Liver (tissue), 8 donors: ENCODE measurements at regions not wholly inside any gene's neighbourhood (a gene's known extent, or its start where the extent isn't known, plus 50 kb on each side); places are given as distances from the start of the nearest gene placed in this dataset.

ENCODE experiments used
- DNase-seq: peaks from one replicate; pipeline ENCODE4 v3.0.0-alpha.2; 2017; ENCODE audit warnings: low spot score
- H3K27ac ChIP-seq, 2 donors: one replicate each; pipeline ENCODE4 v1.7.0; 2013; ENCODE audit warnings: inconsistent platforms in 2 of 2, low read length in 2 of 2, control low read depth in 1 of 2, low read depth in 1 of 2, mild to moderate bottlenecking in 1 of 2
- H3K27me3 ChIP-seq, 4 donors: one replicate each; pipeline versions ENCODE4 v1.6.1 to v1.7.0; 2013; ENCODE audit warnings: low read length in 3 of 4, inconsistent platforms in 1 of 4, mild to moderate bottlenecking in 1 of 4, moderate library complexity in 1 of 4; ENCODE audit not compliant: control insufficient read depth in 4 of 4, insufficient read depth in 4 of 4
- H3K36me3 ChIP-seq, 4 donors: one replicate each; pipeline versions ENCODE4 v1.6.1 to v1.7.0; 2013; ENCODE audit warnings: low read length in 3 of 4, mild to moderate bottlenecking in 3 of 4, low read depth in 1 of 4, moderate library complexity in 1 of 4; ENCODE audit not compliant: control insufficient read depth in 4 of 4, insufficient read depth in 3 of 4
- H3K4me1 ChIP-seq, 4 donors: one replicate each; pipeline versions ENCODE4 v1.6.1 to v1.7.0; 2013; ENCODE audit warnings: low read length in 3 of 4, mild to moderate bottlenecking in 3 of 4, moderate library complexity in 1 of 4; ENCODE audit not compliant: control insufficient read depth in 4 of 4, insufficient read depth in 4 of 4
- H3K4me3 ChIP-seq, 3 donors: one replicate each; pipeline versions ENCODE4 v1.6.1 to v1.7.0; 2013; ENCODE audit warnings: low read length in 3 of 3, control low read depth in 1 of 3, low read depth in 1 of 3, mild to moderate bottlenecking in 1 of 3
- H3K9ac ChIP-seq, 2 donors: one replicate each; pipeline ENCODE4 v1.7.0; 2013; ENCODE audit warnings: low read length in 2 of 2, mild to moderate bottlenecking in 2 of 2, moderate library complexity in 2 of 2, control low read depth in 1 of 2, low read depth in 1 of 2
- H3K9me3 ChIP-seq, 4 donors: one replicate each; pipeline versions ENCODE4 v1.6.1 to v1.7.0; 2013; ENCODE audit warnings: low read length in 3 of 4; ENCODE audit not compliant: control insufficient read depth in 4 of 4
- ATF3 ChIP-seq: IDR thresholded peaks from 2 replicates; pipeline ENCODE4 v1.6.1; 2016; ENCODE audit warnings: antibody characterized with exemption
- CTCF ChIP-seq: fragments of 150-350 bp; IDR thresholded peaks from 2 replicates; pipeline ENCODE4 v1.5.1; 2017; ENCODE audit warnings: improper control_type of control experiment, low read depth, low read length; ENCODE audit not compliant: missing input control
- EGR1 ChIP-seq, 2 donors: IDR thresholded peaks; 2 replicates each; pipeline ENCODE4 v1.6.1; 2016 to 2018; ENCODE audit warnings: antibody characterized with exemption in 2 of 2, low read depth in 2 of 2
- FOXA1 ChIP-seq: IDR thresholded peaks from 2 replicates; pipeline ENCODE4 v1.6.1; 2016; ENCODE audit warnings: antibody characterized with exemption
- FOXA2 ChIP-seq: IDR thresholded peaks from 2 replicates; pipeline ENCODE4 v1.6.1; 2016; ENCODE audit warnings: antibody characterized with exemption
- GABPA ChIP-seq, 2 donors: IDR thresholded peaks in 1 of 2; conservative IDR thresholded peaks in 1 of 2; 2 replicates each; pipeline ENCODE4 v1.6.1; 2016; ENCODE audit warnings: antibody characterized with exemption in 2 of 2, mild to moderate bottlenecking in 1 of 2, moderate library complexity in 1 of 2
- HNF4A ChIP-seq, 2 donors: conservative IDR thresholded peaks; 2 replicates each; pipeline ENCODE4 v1.6.1; 2016; ENCODE audit warnings: antibody characterized with exemption in 2 of 2, mild to moderate bottlenecking in 2 of 2
- HNF4G ChIP-seq: IDR thresholded peaks from 2 replicates; pipeline ENCODE4 v1.6.1; 2016; ENCODE audit warnings: antibody characterized with exemption
- JUND ChIP-seq, 2 donors: IDR thresholded peaks; 2 replicates each; pipeline ENCODE4 v1.6.1; 2016; ENCODE audit warnings: antibody characterized with exemption in 2 of 2
- MAX ChIP-seq: IDR thresholded peaks from 2 replicates; pipeline ENCODE4 v1.6.1; 2016; ENCODE audit warnings: antibody characterized with exemption
- NR2F2 ChIP-seq: IDR thresholded peaks from 2 replicates; pipeline ENCODE4 v1.6.1; 2016; ENCODE audit warnings: antibody characterized with exemption
- RAD21 ChIP-seq, 2 donors: IDR thresholded peaks; 2 replicates each; pipeline ENCODE4 v1.6.1; 2016; ENCODE audit warnings: antibody characterized with exemption in 2 of 2, mild to moderate bottlenecking in 2 of 2
- REST ChIP-seq: IDR thresholded peaks from 2 replicates; pipeline ENCODE4 v1.6.1; 2016; ENCODE audit warnings: antibody characterized with exemption, mild to moderate bottlenecking
- RXRA ChIP-seq, 2 donors: IDR thresholded peaks; 2 replicates each; pipeline ENCODE4 v1.6.1; 2017 to 2018; ENCODE audit warnings: antibody characterized with exemption in 2 of 2, mild to moderate bottlenecking in 1 of 2
- SP1 ChIP-seq: IDR thresholded peaks from 2 replicates; pipeline ENCODE4 v1.6.1; 2018; ENCODE audit warnings: antibody characterized with exemption, mild to moderate bottlenecking
- TAF1 ChIP-seq: conservative IDR thresholded peaks from 2 replicates; pipeline ENCODE4 v1.6.1; 2016; ENCODE audit warnings: antibody characterized with exemption, mild to moderate bottlenecking
- YY1 ChIP-seq: IDR thresholded peaks from 2 replicates; pipeline ENCODE4 v1.6.1; 2016; ENCODE audit warnings: antibody characterized with exemption, mild to moderate bottlenecking
- ZBTB33 ChIP-seq: IDR thresholded peaks from 2 replicates; pipeline ENCODE4 v1.6.1; 2016; ENCODE audit warnings: antibody characterized with exemption
- WGBS: extraction: QIAGEN DNeasy Blood & Tissue Kit; methylation state at CpG from one replicate; pipeline ENCODE4 v1.1.7; 2013; 5-methylcytosine and 5-hydroxymethylcytosine counted together
- donor health status: healthy.
- donor health status: healthy.
- donor health status: healthy.
- donor health status: healthy.
- donor health status: healthy.

GRCh38 chr15:25182736-25183445 is 228.1 kb downstream of the SNRPN start:
- H3K27me3 ChIP-seq, result no peaks in the 10 kb centered on the region
- peaks cover 0 to 13% (median 0%) of the 10 kb centered on the region in 4 donors for H3K9me3 ChIP-seq
- no peak for DNase-seq
- no peak overlapping the region for H3K9ac ChIP-seq
- TF ChIP-seq CTCF, result no peak
- TF ChIP-seq ZBTB33, result no peak
- no peak for TF ChIP-seq FOXA1
- TF ChIP-seq FOXA2, result no peak
- TF ChIP-seq SP1, result no peak
- TF ChIP-seq JUND (IDR thresholded peaks at IDR 0.05), result no peak
- TF ChIP-seq REST, result no peak
- TF ChIP-seq NR2F2, result no peak
- TF ChIP-seq GABPA (IDR thresholded peaks at IDR 0.05 in 1 of 2, conservative IDR thresholded peaks at IDR 0.05 in 1 of 2), result no peak
- no peak for TF ChIP-seq HNF4A (conservative IDR thresholded peaks at IDR 0.05)
- TF ChIP-seq YY1, result no peak
- no peak for TF ChIP-seq MAX
- no peak for TF ChIP-seq ATF3
- TF ChIP-seq RXRA (IDR thresholded peaks at IDR 0.05), result no peak
- H3K36me3 ChIP-seq, result no peaks in the 10 kb centered on the region
- no peaks in the 10 kb centered on the region for H3K4me1 ChIP-seq
- WGBS, result 88% methylated on average over 14 of the region's 14 CpGs
- no peak overlapping the region for H3K27ac ChIP-seq
- H3K4me3 ChIP-seq, result no peak overlapping the region

- H3K9ac ChIP-seq, result no peak overlapping the region
- TF ChIP-seq TAF1, result no peak
- TF ChIP-seq EGR1 (IDR thresholded peaks at IDR 0.05; ENCODE audit: low read depth in 2 of 2), result no peak
- no peak for TF ChIP-seq HNF4G
- no peak for TF ChIP-seq MAX
- no peak for TF ChIP-seq ATF3
- TF ChIP-seq FOXA1, result no peak
- no peak for TF ChIP-seq HNF4A (conservative IDR thresholded peaks at IDR 0.05)
- TF ChIP-seq RAD21 (IDR thresholded peaks at IDR 0.05), result no peak
- TF ChIP-seq YY1, result no peak
- no peak overlapping the region for H3K27ac ChIP-seq
- H3K27me3 ChIP-seq, result no peaks in the 10 kb centered on the region
- no peak for DNase-seq
- no peaks in the 10 kb centered on the region for H3K4me1 ChIP-seq
- WGBS, result 83% methylated on average over 9 of the region's 9 CpGs
- no peaks in the 10 kb centered on the region for H3K36me3 ChIP-seq
- peaks cover 0 to 13% (median 0%) of the 10 kb centered on the region in 4 donors for H3K9me3 ChIP-seq
- no peak overlapping the region for H3K4me3 ChIP-seq
Measured at GRCh38 chr15:25183581-25184251, 228.9 kb downstream of the SNRPN start.
